Stimulated activated CD4-positive, alpha-beta T cell treated with anti-CD3 and anti-CD28 coated beads, Interleukin-4, amount 100 ng/mL, for 48 hours (primary cell): ENCODE measurements at regions not wholly inside any gene's neighbourhood (a gene's known extent, or its start where the extent isn't known, plus 50 kb on each side); places are given as distances from the start of the nearest gene placed in this dataset.
"Not testable (repeated sequence)": the region's sequence is repeated elsewhere in the genome, so short reads cannot be mapped to it uniquely, and the experiment has no call there.

Source experiments
- DNase-seq, 2 donors: peaks; one replicate each; pipeline ENCODE4 v3.0.0-alpha.2; 2020; ENCODE audit warnings: low read depth in 2 of 2

GRCh38 chrX:71822314-71822713, 59.2 kb downstream of the CXorf49B start:
- DNase-seq, result not testable (repeated sequence)

GRCh38 chrX:71823391-71824057, 60.4 kb downstream of the CXorf49B start:
- DNase-seq, result no peak

- no peak for DNase-seq
These were observed 64.9 kb downstream of the CXorf49B start for GRCh38 chrX:71828086-71828485.

- DNase-seq, result not testable (repeated sequence)
These were observed 72.6 kb upstream of the NHSL2 start for GRCh38 chrX:71838092-71838491.

GRCh38 chrX:71846429-71846828, 64.2 kb upstream of the NHSL2 start:
- DNase-seq, result no peak

GRCh38 chrX:71852182-71852581, 58.5 kb upstream of the NHSL2 start:
- DNase-seq, result no peak

GRCh38 chrX:71859637-71860036, 51.0 kb upstream of the NHSL2 start:
- peak in 1 of 2 donors; percentile 15 for DNase-seq
